SK-N-MC (cell line): ENCODE measurements at regions not wholly inside any gene's neighbourhood (a gene's known extent, or its start where the extent isn't known, plus 50 kb on each side); places are given as distances from the start of the nearest gene placed in this dataset.

ENCODE experiments used
- EZH2 ChIP-seq: fragments of 200-600 bp; sonication (generic); IDR thresholded peaks from one replicate; pipeline ENCODE4 v1.6.1; 2017; ENCODE audit warnings: antibody characterized with exemption
- FOXP2 ChIP-seq: optimal IDR thresholded peaks from 2 replicates; pipeline ENCODE3; 2011; ENCODE audit warnings: mild to moderate bottlenecking, moderate library complexity; ENCODE audit not compliant: insufficient read depth; ENCODE audit errors: extremely low read length, control extremely low read depth
- POLR2AphosphoS5 ChIP-seq: IDR thresholded peaks from 2 replicates; pipeline ENCODE4 v1.6.1; 2012; ENCODE audit warnings: mild to moderate bottlenecking, low read depth, low read length, borderline replicate concordance

DNA sequence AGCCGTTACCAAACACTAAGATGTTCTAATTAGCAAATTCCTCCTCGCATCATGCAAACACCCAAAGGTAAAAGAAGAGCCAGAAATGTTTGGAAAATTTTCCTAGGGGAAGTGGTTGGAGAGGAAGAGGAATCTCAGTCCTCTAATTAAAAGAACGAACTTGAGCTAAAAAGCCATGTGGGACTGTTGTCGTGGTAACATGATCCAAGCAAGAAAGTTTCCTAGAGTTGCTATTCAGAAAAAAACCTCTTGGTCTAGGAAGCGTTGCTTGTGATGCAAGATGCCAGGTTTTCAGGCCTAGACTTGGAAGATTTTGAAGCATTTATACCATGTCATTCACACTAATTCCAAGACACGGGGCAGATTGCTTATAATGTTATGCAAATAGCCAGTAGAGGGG lies 106.8 kb upstream of the DOK5 start:
- no peak for TF ChIP-seq POLR2AphosphoS5
- no peak for TF ChIP-seq EZH2
- TF ChIP-seq FOXP2, result no peak
